Ishikawa (cell line): ENCODE measurements at regions not wholly inside any gene's neighbourhood (a gene's known extent, or its start where the extent isn't known, plus 50 kb on each side); places are given as distances from the start of the nearest gene placed in this dataset.

Source experiments
- CEBPB ChIP-seq: IDR thresholded peaks from 2 replicates; pipeline ENCODE4 v1.6.1; 2012
- EP300 ChIP-seq: IDR thresholded peaks from 2 replicates; pipeline ENCODE4 v1.6.1; 2012; ENCODE audit warnings: borderline replicate concordance
- MAX ChIP-seq: IDR thresholded peaks from 2 replicates; pipeline ENCODE4 v1.6.1; 2012
- NFIC ChIP-seq: IDR thresholded peaks from 2 replicates; pipeline ENCODE4 v1.6.1; 2012
- TAF1 ChIP-seq: IDR thresholded peaks from 2 replicates; pipeline ENCODE4 v1.6.1; 2012; ENCODE audit warnings: low read depth, mild to moderate bottlenecking
- USF1 ChIP-seq: IDR thresholded peaks from 2 replicates; pipeline ENCODE4 v1.6.1; 2012

- no peak for TF ChIP-seq EP300
- TF ChIP-seq CEBPB: no peak
- no peak for TF ChIP-seq TAF1
- no peak for TF ChIP-seq MAX
- no peak for TF ChIP-seq NFIC
- no peak for TF ChIP-seq USF1
Measured at GRCh38 chr2:3110555-3110954, 267.1 kb downstream of the EIPR1 start.
